ENCODE measurements at regions not wholly inside any gene's neighbourhood (a gene's known extent, or its start where the extent isn't known, plus 50 kb on each side); places are given as distances from the start of the nearest gene placed in this dataset.

GRCh38 chr2:41420219-41420618, 627.6 kb upstream of the PKDCC start:
- DNase-seq = no peak

GRCh38 chr2:41420872-41421271, 626.9 kb upstream of the PKDCC start:
- no peak for DNase-seq

GRCh38 chr2:41431756-41432155, 616.1 kb upstream of the PKDCC start:
- peak; percentile 4 for DNase-seq

GRCh38 chr2:41432459-41432858, 615.4 kb upstream of the PKDCC start:
- DNase-seq = no peak

- no peak for DNase-seq
Observed at GRCh38 chr2:41434991-41435390, 612.8 kb upstream of the PKDCC start.

- DNase-seq = no peak
Observed at GRCh38 chr2:41441958-41442357, 605.9 kb upstream of the PKDCC start.

GRCh38 chr2:41445865-41446264, 602.0 kb upstream of the PKDCC start:
- no peak for DNase-seq

- no peak for DNase-seq
Observed at GRCh38 chr2:41446266-41446665, 601.6 kb upstream of the PKDCC start.

- no peak for DNase-seq
Observed at GRCh38 chr2:41448221-41448620, 599.6 kb upstream of the PKDCC start.

- no peak for DNase-seq
Observed at GRCh38 chr2:41457026-41457425, 590.8 kb upstream of the PKDCC start.

- no peak for DNase-seq
Observed at GRCh38 chr2:41460661-41461060, 587.2 kb upstream of the PKDCC start.

- DNase-seq = no peak
Observed at GRCh38 chr2:41464395-41464794, 583.4 kb upstream of the PKDCC start.

GRCh38 chr2:41475959-41476358, 571.9 kb upstream of the PKDCC start:
- DNase-seq = no peak

- no peak for DNase-seq
Observed at GRCh38 chr2:41482659-41483058, 565.2 kb upstream of the PKDCC start.

- no peak for DNase-seq
Observed at GRCh38 chr2:41483226-41483625, 564.6 kb upstream of the PKDCC start.

GRCh38 chr2:41483982-41484857, 563.6 kb upstream of the PKDCC start:
- no peak for DNase-seq

GRCh38 chr2:41484858-41485234, 563.0 kb upstream of the PKDCC start:
- DNase-seq = no peak

GRCh38 chr2:41486948-41487347, 560.9 kb upstream of the PKDCC start:
- no peak for DNase-seq

- no peak for DNase-seq
Observed at GRCh38 chr2:41488888-41489287, 558.9 kb upstream of the PKDCC start.

- DNase-seq = no peak
Observed at GRCh38 chr2:41489638-41490037, 558.2 kb upstream of the PKDCC start.

GRCh38 chr2:41495050-41495449, 552.8 kb upstream of the PKDCC start:
- DNase-seq = no peak

- DNase-seq = no peak
Observed at GRCh38 chr2:41496908-41497307, 550.9 kb upstream of the PKDCC start.

- DNase-seq = no peak
Observed at GRCh38 chr2:41498781-41499180, 549.0 kb upstream of the PKDCC start.

- no peak for DNase-seq
Observed at GRCh38 chr2:41500895-41501294, 546.9 kb upstream of the PKDCC start.

- DNase-seq = no peak
Observed at GRCh38 chr2:41502752-41503151, 545.1 kb upstream of the PKDCC start.
